H1 (cell line): ENCODE measurements at regions not wholly inside any gene's neighbourhood (a gene's known extent, or its start where the extent isn't known, plus 50 kb on each side); places are given as distances from the start of the nearest gene placed in this dataset.

Experiments used
- CTCF ChIA-PET: fragments of 300-600 bp; sonication (Branson Sonifier 250); formaldehyde crosslinking; loops from one replicate; lab custom pipeline; 2021; ENCODE audit not compliant: partially characterized antibody; lab: Charles Lee
- POLR2A ChIA-PET: fragments of 300-600 bp; sonication (Branson Sonifier 250); formaldehyde crosslinking; loops from one replicate; lab custom pipeline; 2021; ENCODE audit warnings: inconsistent platforms; ENCODE audit not compliant: partially characterized antibody; lab: Charles Lee
- DNase-seq, 2 experiments: peaks; one replicate each; pipeline versions ENCODE4 v3.0.0 to v3.0.0-alpha.2; 2010 to 2022; ENCODE audit warnings: low spot score in 2 of 2, low read depth in 1 of 2, mixed read lengths in 1 of 2
- FAIRE-seq: peaks from 2 replicates; lab custom pipeline; 2011; peaks lifted over from hg19 to GRCh38; lab: Jason Lieb, UNC
- H2AFZ ChIP-seq: 2 replicates; pipeline ENCODE4 v1.8.1; 2012; ENCODE audit warnings: low read length, inconsistent platforms
- H2AK5ac ChIP-seq: 2 replicates; pipeline ENCODE4 v1.6.1; 2013; ENCODE audit warnings: low read depth, low read length
- H2BK120ac ChIP-seq: replicated peaks from 2 replicates; pipeline ENCODE3; 2013; ENCODE audit warnings: low read depth, low read length, inconsistent platforms
- H2BK12ac ChIP-seq: 2 replicates; pipeline ENCODE4 v1.6.1; 2013; ENCODE audit warnings: low read depth, low read length
- H2BK15ac ChIP-seq: 2 replicates; pipeline ENCODE4 v1.6.1; 2013; ENCODE audit warnings: low read length
- H2BK20ac ChIP-seq: 2 replicates; pipeline ENCODE4 v1.6.1; 2013; ENCODE audit warnings: low read length
- H2BK5ac ChIP-seq: 2 replicates; pipeline ENCODE4 v1.6.1; 2013; ENCODE audit warnings: low read depth, low read length
- H3K14ac ChIP-seq: 2 replicates; pipeline ENCODE4 v1.6.1; 2013; ENCODE audit warnings: inconsistent platforms; ENCODE audit not compliant: insufficient read length
- H3K18ac ChIP-seq: 2 replicates; pipeline ENCODE4 v1.6.1; 2013; ENCODE audit warnings: low read length; ENCODE audit errors: extremely low read depth
- H3K23ac ChIP-seq: 2 replicates; pipeline ENCODE4 v1.6.1; 2013; ENCODE audit warnings: inconsistent platforms; ENCODE audit not compliant: insufficient read length
- H3K23me2 ChIP-seq: 2 replicates; pipeline ENCODE4 v1.6.1; 2013; ENCODE audit warnings: low read depth, low read length
- H3K27ac ChIP-seq: 2 replicates; pipeline ENCODE4 v1.6.1; 2011; ENCODE audit warnings: low read depth, low read length, inconsistent platforms
- H3K27me3 ChIP-seq, 4 experiments: replicated peaks in 1 of 4; 1 replicate in 1 of 4; 2 replicates in 3 of 4; pipeline versions ENCODE4 v1.6.1 to v1.8.1; 2011 to 2013; ENCODE audit warnings: low read length in 3 of 4, mild to moderate bottlenecking in 3 of 4, inconsistent platforms in 2 of 4, mixed read lengths in 2 of 4, moderate library complexity in 1 of 4; ENCODE audit not compliant: control insufficient read depth in 3 of 4, insufficient read depth in 3 of 4; ENCODE audit errors: extremely low read depth in 1 of 4
- H3K36me3 ChIP-seq, 4 experiments: 2 replicates each; pipeline versions ENCODE4 v1.6.1 to v1.8.1; 2011 to 2013; ENCODE audit warnings: mild to moderate bottlenecking in 4 of 4, low read length in 3 of 4, moderate library complexity in 2 of 4, control low read depth in 1 of 4, inconsistent platforms in 1 of 4; ENCODE audit not compliant: insufficient read depth in 4 of 4, control insufficient read depth in 2 of 4
- H3K4ac ChIP-seq: replicated peaks from 2 replicates; pipeline ENCODE3; 2013; ENCODE audit warnings: low read length, low read depth, mixed read lengths, inconsistent platforms; ENCODE audit not compliant: insufficient read length
- H3K4me1 ChIP-seq, 4 experiments: replicated peaks in 1 of 4; 1 replicate in 1 of 4; 2 replicates in 3 of 4; pipeline versions ENCODE4 v1.6.1 to v1.8.1; 2011 to 2013; ENCODE audit warnings: low read length in 3 of 4, inconsistent platforms in 2 of 4, mixed read lengths in 1 of 4; ENCODE audit not compliant: insufficient read depth in 4 of 4, control insufficient read depth in 3 of 4
- H3K4me2 ChIP-seq, 2 experiments: 2 replicates each; pipeline versions ENCODE4 v1.6.1 to v1.8.1; 2011 to 2013; ENCODE audit warnings: low read depth in 2 of 2, low read length in 2 of 2, control low read depth in 1 of 2, inconsistent platforms in 1 of 2, mild to moderate bottlenecking in 1 of 2; ENCODE audit not compliant: insufficient read depth in 1 of 2
- H3K4me3 ChIP-seq, 4 experiments: fragments of 200-600, 300-600 bp in 1 of 4; sonication (generic), shearing (Covaris generic), sonication (Bioruptor Twin) in 1 of 4; 2 replicates each; pipeline versions ENCODE4 v1.5.1 to v1.8.1; 2011 to 2016; ENCODE audit warnings: low read length in 4 of 4, low read depth in 3 of 4, control low read depth in 2 of 4, inconsistent platforms in 2 of 4, mild to moderate bottlenecking in 2 of 4, mixed read lengths in 1 of 4, moderate library complexity in 1 of 4; ENCODE audit not compliant: insufficient read depth in 2 of 4; ENCODE audit errors: extremely low read depth in 1 of 4
- H3K56ac ChIP-seq: replicated peaks from 2 replicates; pipeline ENCODE3; 2013; ENCODE audit warnings: low read depth, mild to moderate bottlenecking, mixed read lengths, low read length, inconsistent platforms; ENCODE audit not compliant: insufficient read length
- H3K79me1 ChIP-seq: 2 replicates; pipeline ENCODE4 v1.6.1; 2013; ENCODE audit warnings: low read depth, low read length, control low read depth
- H3K79me2 ChIP-seq, 2 experiments: 2 replicates each; pipeline versions ENCODE4 v1.6.1 to v1.8.1; 2012 to 2013; ENCODE audit warnings: low read length in 2 of 2, mild to moderate bottlenecking in 2 of 2, inconsistent platforms in 1 of 2; ENCODE audit not compliant: insufficient read depth in 2 of 2, control insufficient read depth in 1 of 2
- H3K9ac ChIP-seq, 4 experiments: replicated peaks in 1 of 4; 1 replicate in 1 of 4; 2 replicates in 3 of 4; pipeline versions ENCODE4 v1.6.1 to v1.8.1; 2011 to 2013; ENCODE audit warnings: low read depth in 3 of 4, low read length in 3 of 4, control low read depth in 2 of 4, mild to moderate bottlenecking in 2 of 4, moderate library complexity in 2 of 4, inconsistent platforms in 1 of 4; ENCODE audit errors: extremely low read depth in 1 of 4
- H3K9me3 ChIP-seq, 2 experiments: 2 replicates each; pipeline versions ENCODE4 v1.6.1 to v1.8.1; 2012 to 2013; ENCODE audit warnings: mild to moderate bottlenecking in 2 of 2, moderate library complexity in 2 of 2, control low read depth in 1 of 2, inconsistent platforms in 1 of 2, low read depth in 1 of 2, low read length in 1 of 2, mixed read lengths in 1 of 2; ENCODE audit not compliant: insufficient read depth in 2 of 2
- H4K20me1 ChIP-seq, 2 experiments: replicated peaks in 1 of 2; 2 replicates each; pipeline versions ENCODE3 to v1.8.1; 2011 to 2013; ENCODE audit warnings: inconsistent platforms in 2 of 2, low read length in 2 of 2, mild to moderate bottlenecking in 1 of 2; ENCODE audit not compliant: insufficient read depth in 2 of 2, control insufficient read depth in 1 of 2
- H4K5ac ChIP-seq: 2 replicates; pipeline ENCODE4 v1.6.1; 2013; ENCODE audit warnings: low read length, low read depth, mixed read lengths, inconsistent platforms; ENCODE audit not compliant: insufficient read length
- H4K8ac ChIP-seq: 2 replicates; pipeline ENCODE4 v1.8.0; 2013; ENCODE audit warnings: mild to moderate bottlenecking, moderate library complexity, low read length, inconsistent platforms; ENCODE audit not compliant: insufficient read depth; ENCODE audit errors: extremely low read depth
- H4K91ac ChIP-seq: replicated peaks from 2 replicates; pipeline ENCODE3; 2013; ENCODE audit warnings: low read length, mixed read lengths, inconsistent platforms; ENCODE audit not compliant: insufficient read length
- CTBP2 ChIP-seq: IDR thresholded peaks from 2 replicates; pipeline ENCODE4 v1.7.0; 2011; ENCODE audit warnings: borderline replicate concordance, mild to moderate bottlenecking, moderate library complexity, mixed read lengths, low read length; ENCODE audit not compliant: insufficient read depth, insufficient read length
- HDAC6 ChIP-seq: IDR thresholded peaks from one replicate; pipeline ENCODE4 v1.7.1; 2012; ENCODE audit warnings: low read depth, mild to moderate bottlenecking, inconsistent platforms, low read length, moderate library complexity
- MAFK ChIP-seq: IDR thresholded peaks from 2 replicates; pipeline ENCODE4 v1.6.1; 2012; ENCODE audit warnings: low read depth, mild to moderate bottlenecking, improper control_type of control experiment, low read length
- RBBP5 ChIP-seq: IDR thresholded peaks from 2 replicates; pipeline ENCODE4 v1.7.1; 2012; ENCODE audit warnings: low read depth, mild to moderate bottlenecking, inconsistent platforms, low read length, moderate library complexity, borderline replicate concordance
- SIRT6 ChIP-seq: IDR thresholded peaks from one replicate; pipeline ENCODE4 v1.7.1; 2012; ENCODE audit warnings: low read length, inconsistent platforms
- SP2 ChIP-seq: IDR thresholded peaks from 2 replicates; pipeline ENCODE4 v1.6.1; 2012; ENCODE audit warnings: mild to moderate bottlenecking, low read length, inconsistent platforms
- TEAD4 ChIP-seq: IDR thresholded peaks from 2 replicates; pipeline ENCODE4 v1.6.1; 2012; ENCODE audit warnings: low read depth, low read length, inconsistent platforms, mixed read lengths
- WGBS, 2 experiments: shearing (Covaris generic) in 1 of 2; methylation state at CpG; one replicate each; pipeline versions ENCODE4 v1.1.6 to v1.1.7; 2013 to 2015; ENCODE audit warnings: low lambda C conversion rate in 2 of 2, mixed read lengths in 2 of 2, inconsistent platforms in 1 of 2, low coverage in 1 of 2, missing lambda C conversion rate in 1 of 2; ENCODE audit not compliant: insufficient replicate concordance in 2 of 2, insufficient coverage in 1 of 2, insufficient read length in 1 of 2; ENCODE audit errors: extremely low coverage in 1 of 2, missing lambda C conversion rate in 1 of 2; 5-methylcytosine and 5-hydroxymethylcytosine counted together

GRCh38 chrX:16464369-16464768 is 185.6 kb upstream of the S100G start:
- no peaks in the 10 kb centered on the region for H3K79me2 ChIP-seq

More at GRCh38 chrX:16464369-16464768, 185.6 kb upstream of the S100G start:
- Histone ChIP-seq H3K9me3 (no peaks in the 10 kb centered on the region), H3K4ac (no peak overlapping the region), H4K91ac (no peak overlapping the region), H3K56ac (no peak overlapping the region), H3K4me2 (peak overlapping the region; percentile 21 to 32; a peak in 2 of 4 replicates), H2AK5ac (no peak overlapping the region), H2BK12ac (no peak overlapping the region), H3K36me3 (no peaks in the 10 kb centered on the region), H2BK15ac (no peak overlapping the region), H3K79me1 (no peaks in the 10 kb centered on the region), H2BK5ac (0 out of 2 replicates have a peak overlapping the region, but pooled peaks have one; percentile 79), H2BK120ac (no peak overlapping the region), H2AFZ (no peak overlapping the region), H3K23me2 (no peaks in the 10 kb centered on the region), H3K27me3 (no peaks in the 10 kb centered on the region), H3K4me1 (peaks cover 0 to 9% (median 2%) of the 10 kb centered on the region in 4 experiments; a peak in 2 of 7 replicates), H2BK20ac (no peak overlapping the region), H4K8ac (no peak overlapping the region), H3K14ac (no peak overlapping the region), H3K4me3 (no peak overlapping the region), H3K9ac (no peak overlapping the region), H3K27ac (no peak overlapping the region; the same call in 1 of the 2 replicates), H4K5ac (no peak overlapping the region), H4K20me1 (no peaks in the 10 kb centered on the region), H3K23ac (no peak overlapping the region), H3K18ac (no peak overlapping the region)
- WGBS, 2 experiments, result 5% methylated on average over 4 of the region's 4 CpGs; no CpG with 5 or more reads in 1 of the 2 experiments
- FAIRE-seq (peak; percentile 86), DNase-seq (peak in 1 of 2 experiments; percentile 15)
- CTCF ChIA-PET, result interaction anchor here (1.2 kb wide), 1 partner anchor 15 kb away, joined by 3 read pairs; no protein-coding TSS in a partner anchor
- TF ChIP-seq SP2 (no peak), TEAD4 (no peak), CTBP2 (no peak), MAFK (no peak), RBBP5 (no peak), HDAC6 (no peak), SIRT6 (no peak)
- POLR2A ChIA-PET, result no interaction called here
